Adipocyte (in vitro differentiated cells): ENCODE measurements at regions not wholly inside any gene's neighbourhood (a gene's known extent, or its start where the extent isn't known, plus 50 kb on each side); places are given as distances from the start of the nearest gene placed in this dataset.

Source experiments
- DNase-seq: peaks from one replicate; pipeline ENCODE4 v3.0.0-alpha.2; 2015; ENCODE audit warnings: low read depth
- H3K27me3 ChIP-seq: replicated peaks from 2 replicates; pipeline ENCODE4 v1.7.0; 2013; ENCODE audit warnings: mild to moderate bottlenecking, low read length, moderate library complexity; ENCODE audit not compliant: control insufficient read depth, insufficient read depth
- H3K36me3 ChIP-seq: 2 replicates; pipeline ENCODE4 v1.7.0; 2013; ENCODE audit warnings: low read length, mild to moderate bottlenecking, moderate library complexity; ENCODE audit not compliant: control insufficient read depth, insufficient read depth, severe bottlenecking
- H3K4me1 ChIP-seq: 2 replicates; pipeline ENCODE4 v1.7.0; 2013; ENCODE audit warnings: mild to moderate bottlenecking, low read length, moderate library complexity; ENCODE audit not compliant: control insufficient read depth, insufficient read depth
- H3K4me3 ChIP-seq: 2 replicates; pipeline ENCODE4 v1.7.0; 2013; ENCODE audit warnings: mild to moderate bottlenecking, low read length, moderate library complexity
- H3K9ac ChIP-seq: 2 replicates; pipeline ENCODE4 v1.7.0; 2013; ENCODE audit warnings: mild to moderate bottlenecking, low read length, moderate library complexity
- H3K9me3 ChIP-seq: 2 replicates; pipeline ENCODE4 v1.7.0; 2013; ENCODE audit warnings: mild to moderate bottlenecking, low read length, moderate library complexity; ENCODE audit not compliant: control insufficient read depth

DNA sequence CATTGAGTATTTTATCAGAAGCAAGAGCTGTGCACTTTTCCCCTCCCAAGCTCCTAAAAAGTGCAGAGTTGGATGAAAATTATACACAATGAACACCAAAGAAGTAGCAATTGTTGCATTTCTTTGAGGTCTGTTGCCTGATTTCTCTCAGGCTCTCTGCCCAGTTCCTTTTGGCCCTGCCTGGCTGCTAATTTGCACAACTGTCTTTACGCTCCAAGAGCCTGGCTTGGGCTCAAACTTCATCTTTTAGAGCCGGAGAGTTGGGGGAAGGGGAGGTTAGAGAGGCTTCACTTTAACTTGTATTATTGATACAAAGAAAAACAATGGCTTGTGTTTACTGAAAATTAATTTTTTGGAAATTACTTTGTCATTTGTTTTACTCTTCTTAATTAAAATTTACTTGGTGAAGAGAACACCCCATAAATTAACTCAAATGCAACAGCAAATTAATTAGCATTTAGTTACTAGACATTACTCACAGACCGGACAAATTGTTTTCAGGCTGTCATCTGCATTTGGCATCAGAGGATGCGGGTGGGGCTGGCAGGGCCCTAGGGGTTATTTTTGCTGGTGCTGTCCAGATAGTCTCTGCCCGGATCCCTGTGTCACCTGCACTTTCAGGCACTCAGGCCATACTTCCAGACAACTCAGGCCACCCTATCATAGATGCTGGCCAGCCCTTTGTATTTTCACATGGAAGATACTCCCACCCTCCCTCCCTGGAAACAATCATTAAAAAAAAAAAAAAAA is 407.3 kb downstream of the NXPE2 start:
- DNase-seq, result no peak
- Histone ChIP-seq H3K27me3 (peaks cover 13% of the 10 kb centered on the region), H3K36me3 (no peaks in the 10 kb centered on the region), H3K4me1 (no peaks in the 10 kb centered on the region), H3K9me3 (no peaks in the 10 kb centered on the region), H3K4me3 (no peak overlapping the region), H3K9ac (no peak overlapping the region)

DNA sequence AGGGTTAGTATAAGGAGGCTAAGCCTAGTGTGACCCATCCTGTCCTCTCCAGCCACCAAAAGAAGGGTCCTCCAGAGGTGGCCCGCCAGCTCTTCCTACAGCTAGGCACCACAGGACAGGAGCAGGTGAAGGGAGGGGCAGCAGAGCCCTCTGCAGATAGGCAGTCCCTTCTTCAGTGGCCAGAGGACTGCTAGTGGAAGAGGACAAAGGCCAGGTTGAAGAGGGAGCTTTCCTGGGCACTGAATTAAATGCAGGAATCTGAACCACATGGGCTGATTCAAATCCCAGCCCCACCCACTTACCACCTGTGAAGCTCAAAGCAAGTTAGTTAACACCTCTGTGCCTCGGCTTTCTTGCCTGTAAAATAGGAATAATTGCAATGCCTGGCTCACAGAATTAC is 409.5 kb downstream of the NXPE2 start:
- DNase-seq, result no peak
- no peaks in the 10 kb centered on the region for H3K4me1 ChIP-seq
- peaks cover 10% of the 10 kb centered on the region for H3K27me3 ChIP-seq
- no peaks in the 10 kb centered on the region for H3K36me3 ChIP-seq
- no peaks in the 10 kb centered on the region for H3K9me3 ChIP-seq
- no peak overlapping the region for H3K4me3 ChIP-seq
- H3K9ac ChIP-seq, result no peak overlapping the region

DNA sequence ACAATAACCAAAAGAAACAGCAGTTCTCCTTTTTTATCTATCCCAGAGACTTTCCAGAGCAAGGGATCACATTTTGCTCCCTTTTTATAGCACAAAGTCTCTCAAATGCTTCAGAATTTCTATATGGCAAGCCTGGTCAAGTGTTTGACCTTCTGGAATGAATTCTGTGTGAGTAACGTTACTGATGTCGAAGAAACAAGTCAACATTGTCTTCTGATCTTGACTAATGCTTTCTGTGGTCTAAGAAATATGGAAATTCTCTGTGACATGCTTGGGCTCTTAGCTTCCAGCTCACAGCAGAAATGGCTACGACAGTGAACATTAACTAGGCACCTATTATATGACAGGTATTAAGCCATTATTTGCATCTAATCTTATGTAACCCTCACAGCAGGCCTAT is 411.7 kb downstream of the CADM1 start:
- no peaks in the 10 kb centered on the region for H3K27me3 ChIP-seq
- H3K9me3 ChIP-seq, result no peaks in the 10 kb centered on the region
- no peaks in the 10 kb centered on the region for H3K4me1 ChIP-seq
- DNase-seq, result no peak
- no peaks in the 10 kb centered on the region for H3K36me3 ChIP-seq
- no peak overlapping the region for H3K9ac ChIP-seq
- no peak overlapping the region for H3K4me3 ChIP-seq

DNA sequence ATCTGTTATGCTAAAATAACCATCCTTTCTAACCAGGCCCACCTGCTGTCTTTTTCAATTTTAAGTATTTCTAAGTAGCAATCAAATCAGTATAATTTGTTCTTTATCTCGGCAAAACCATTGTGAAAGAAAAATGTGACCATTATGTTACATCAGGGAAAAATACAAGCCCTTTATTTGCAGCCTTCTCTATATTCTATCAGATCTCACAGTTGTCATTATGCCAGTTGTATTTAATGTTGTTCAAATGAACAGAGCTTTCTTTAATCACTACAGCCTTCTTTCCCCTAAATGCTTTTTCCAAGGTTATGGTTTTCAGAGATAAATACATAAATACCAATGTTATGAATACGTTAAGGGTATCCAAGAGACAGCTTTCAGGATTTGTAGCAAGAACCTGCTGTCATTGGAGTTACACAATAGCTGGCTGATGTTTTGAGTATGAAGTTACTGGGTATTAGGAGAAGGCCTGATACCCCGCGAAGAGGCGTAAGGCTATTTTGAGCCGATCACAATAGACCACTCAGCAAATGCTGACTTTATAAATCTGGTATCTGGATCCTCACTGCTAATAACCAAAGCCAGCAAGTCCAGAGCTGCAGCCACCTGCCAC is 406.3 kb downstream of the CADM1 start:
- DNase-seq, result no peak
- H3K9ac ChIP-seq, result no peak overlapping the region
- H3K9me3 ChIP-seq, result no peaks in the 10 kb centered on the region
- H3K4me3 ChIP-seq, result no peak overlapping the region
- H3K27me3 ChIP-seq, result no peaks in the 10 kb centered on the region
- no peaks in the 10 kb centered on the region for H3K36me3 ChIP-seq
- no peaks in the 10 kb centered on the region for H3K4me1 ChIP-seq

DNA sequence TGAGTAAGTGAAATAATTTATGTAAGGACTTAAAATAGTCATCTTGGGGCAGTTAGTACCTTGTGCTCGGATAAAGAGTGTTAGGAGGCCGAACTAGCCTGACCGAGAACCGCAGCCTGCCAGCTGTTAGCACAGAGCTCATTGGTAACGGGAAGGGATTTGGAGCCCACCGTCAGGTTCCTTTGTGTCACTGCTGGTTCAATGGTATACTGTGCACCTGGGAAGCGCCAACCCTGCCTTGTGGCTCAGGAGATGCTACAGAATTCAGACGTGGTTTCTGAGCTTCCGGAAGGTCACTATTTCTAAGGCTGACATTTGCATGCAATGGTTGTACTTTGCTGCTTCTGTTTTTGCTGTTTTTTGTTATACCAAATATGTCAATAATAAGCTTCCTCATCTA is 403.5 kb downstream of the CADM1 start:
- no peaks in the 10 kb centered on the region for H3K27me3 ChIP-seq
- no peak for DNase-seq
- no peaks in the 10 kb centered on the region for H3K4me1 ChIP-seq
- no peaks in the 10 kb centered on the region for H3K9me3 ChIP-seq
- H3K9ac ChIP-seq, result no peak overlapping the region
- no peak overlapping the region for H3K4me3 ChIP-seq
- H3K36me3 ChIP-seq, result no peaks in the 10 kb centered on the region

DNA sequence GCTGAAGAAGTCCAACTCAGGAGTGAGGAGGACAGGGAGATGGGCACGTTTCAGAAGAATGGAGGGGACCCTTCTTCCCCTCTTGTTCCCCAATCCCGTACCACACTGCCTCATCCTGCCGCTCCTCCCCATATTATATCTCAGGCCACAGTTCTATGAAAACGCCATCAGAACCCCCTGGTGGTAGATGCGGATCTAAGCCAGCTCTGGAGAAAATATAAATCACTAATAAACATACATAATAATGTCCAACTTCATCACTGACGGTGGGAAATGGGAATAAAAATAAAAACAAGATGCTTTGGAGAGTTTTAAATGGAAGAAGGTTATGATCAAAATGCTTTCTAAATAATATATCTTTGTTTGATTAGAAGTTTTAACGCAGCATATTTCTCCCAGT is 400.3 kb downstream of the CADM1 start:
- Histone ChIP-seq H3K4me3 (no peak overlapping the region), H3K27me3 (no peaks in the 10 kb centered on the region), H3K9me3 (no peaks in the 10 kb centered on the region), H3K9ac (no peak overlapping the region), H3K4me1 (no peaks in the 10 kb centered on the region), H3K36me3 (no peaks in the 10 kb centered on the region)
- no peak for DNase-seq

DNA sequence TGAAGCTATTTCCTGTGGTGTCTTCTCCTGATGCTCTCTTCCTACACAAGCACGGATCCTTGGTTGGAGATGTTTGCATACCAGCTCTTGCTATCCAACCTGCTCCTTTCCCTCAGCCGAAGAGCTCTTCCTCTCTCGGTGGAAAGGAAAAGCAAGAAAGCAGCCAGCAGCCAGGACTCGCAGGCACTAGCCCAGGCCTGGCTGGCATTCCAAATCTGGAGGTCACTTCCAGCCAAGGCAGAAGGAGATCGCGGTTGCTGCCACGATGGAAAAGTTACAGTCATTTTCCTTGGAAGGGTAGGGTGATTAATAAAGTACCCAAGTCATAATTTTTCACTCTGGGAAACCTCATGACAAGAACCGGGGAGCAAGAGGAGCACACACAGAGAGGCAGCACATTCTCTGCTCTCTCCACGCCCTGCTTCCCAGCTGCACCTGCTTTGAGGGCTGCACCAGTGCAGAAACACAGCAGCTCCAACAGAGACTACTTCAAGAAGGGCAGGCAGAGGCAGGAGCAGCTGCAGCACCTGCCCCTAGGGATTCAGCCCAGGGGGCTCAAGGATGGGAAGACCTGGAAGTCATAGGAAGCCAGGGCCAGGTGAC is 399.3 kb downstream of the CADM1 start:
- H3K9ac ChIP-seq, result no peak overlapping the region
- DNase-seq, result no peak
- H3K36me3 ChIP-seq, result no peaks in the 10 kb centered on the region
- no peaks in the 10 kb centered on the region for H3K27me3 ChIP-seq
- H3K4me1 ChIP-seq, result no peaks in the 10 kb centered on the region
- no peak overlapping the region for H3K4me3 ChIP-seq
- H3K9me3 ChIP-seq, result no peaks in the 10 kb centered on the region

DNA sequence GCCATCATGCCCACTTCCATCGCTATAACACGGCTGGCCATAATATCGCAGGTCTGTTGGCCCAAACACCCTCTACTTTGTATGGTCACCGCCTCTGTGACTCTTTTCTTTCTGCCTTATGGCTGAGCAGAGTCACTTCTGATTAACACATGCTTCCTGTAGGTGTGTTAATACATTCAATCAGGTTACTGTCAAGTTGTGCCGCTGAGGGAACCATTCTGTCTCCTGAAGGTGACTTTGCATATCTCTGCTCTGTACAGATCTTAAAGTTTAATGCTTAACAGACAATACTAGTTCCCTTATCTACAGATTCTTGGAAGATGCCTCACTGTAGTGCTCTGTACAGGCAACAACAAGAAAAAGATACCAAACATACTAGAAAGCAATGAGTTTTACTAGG is 393.1 kb downstream of the CADM1 start:
- no peak overlapping the region for H3K4me3 ChIP-seq
- H3K9me3 ChIP-seq, result no peaks in the 10 kb centered on the region
- H3K27me3 ChIP-seq, result peaks cover 11% of the 10 kb centered on the region
- no peak for DNase-seq
- H3K9ac ChIP-seq, result no peak overlapping the region
- no peaks in the 10 kb centered on the region for H3K36me3 ChIP-seq
- no peaks in the 10 kb centered on the region for H3K4me1 ChIP-seq

DNA sequence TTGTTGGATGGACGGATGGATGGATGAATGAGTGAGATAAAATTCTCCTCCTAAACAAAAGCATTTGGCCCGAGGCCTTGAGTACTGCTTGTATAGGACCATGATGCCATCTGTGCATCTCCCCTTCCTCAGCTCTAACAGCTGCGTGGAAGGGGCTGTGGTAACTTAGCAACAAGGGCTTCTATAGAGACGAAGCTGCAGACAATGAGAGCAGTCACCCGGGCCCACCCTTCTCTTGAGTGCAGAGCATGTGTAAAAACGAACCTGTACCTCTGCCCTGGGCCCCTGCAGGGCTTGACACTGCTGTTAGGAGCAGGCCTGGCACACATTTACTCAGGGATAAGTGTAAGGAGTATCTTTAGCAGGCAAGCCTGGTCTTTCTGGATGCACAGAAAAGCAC is 391.5 kb downstream of the CADM1 start:
- H3K27me3 ChIP-seq, result peaks cover 11% of the 10 kb centered on the region
- H3K9ac ChIP-seq, result no peak overlapping the region
- no peak overlapping the region for H3K4me3 ChIP-seq
- no peaks in the 10 kb centered on the region for H3K4me1 ChIP-seq
- H3K36me3 ChIP-seq, result no peaks in the 10 kb centered on the region
- DNase-seq, result no peak
- no peaks in the 10 kb centered on the region for H3K9me3 ChIP-seq

DNA sequence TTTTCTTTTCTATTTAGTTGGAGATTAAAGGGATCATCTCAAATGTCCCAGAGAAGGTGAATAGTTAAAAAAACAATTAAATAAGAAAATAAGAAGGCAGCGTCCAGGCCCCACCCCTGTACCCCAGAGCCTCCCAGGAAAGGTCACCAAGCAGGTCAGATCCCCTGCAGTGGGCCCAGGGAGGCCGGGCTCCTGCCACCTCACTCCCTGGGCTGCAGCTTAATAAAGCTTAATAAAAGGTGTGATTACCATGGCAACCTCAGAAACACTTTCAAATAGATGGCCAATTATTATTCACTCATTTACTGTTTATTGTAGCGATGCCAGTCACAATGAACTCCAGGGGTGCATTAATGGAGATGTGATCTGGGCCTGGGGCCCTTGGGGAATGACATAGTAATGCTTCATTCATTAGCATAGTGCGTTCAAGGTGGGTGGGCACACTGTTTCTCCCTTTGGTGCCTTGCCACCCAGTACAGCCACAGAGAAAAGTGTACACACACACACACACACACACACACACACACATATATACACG is 386.2 kb downstream of the CADM1 start:
- peaks cover 3% of the 10 kb centered on the region for H3K27me3 ChIP-seq
- DNase-seq, result no peak
- H3K9me3 ChIP-seq, result no peaks in the 10 kb centered on the region
- H3K4me1 ChIP-seq, result no peaks in the 10 kb centered on the region
- no peak overlapping the region for H3K4me3 ChIP-seq
- no peak overlapping the region for H3K9ac ChIP-seq
- H3K36me3 ChIP-seq, result no peaks in the 10 kb centered on the region

DNA sequence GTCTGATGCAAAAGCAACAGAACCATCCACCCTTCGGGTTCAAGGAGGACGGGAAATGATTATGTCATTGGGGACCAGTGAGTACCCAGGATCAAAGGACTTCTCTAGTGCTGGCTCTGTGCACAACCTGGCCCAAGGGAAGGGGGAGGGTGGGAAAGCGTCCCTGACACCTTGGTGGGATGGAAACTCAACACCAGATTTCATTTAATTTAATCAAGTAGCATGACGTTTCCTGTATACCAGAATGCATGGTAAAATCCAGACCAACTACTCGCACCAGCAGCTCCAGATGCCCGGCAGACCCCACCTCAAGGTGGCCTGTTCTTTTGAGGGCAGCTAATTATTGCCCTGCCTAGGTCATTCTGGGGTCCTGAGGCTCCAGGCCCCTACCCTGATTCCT is 385.1 kb downstream of the CADM1 start:
- no peaks in the 10 kb centered on the region for H3K36me3 ChIP-seq
- H3K4me1 ChIP-seq, result no peaks in the 10 kb centered on the region
- DNase-seq, result no peak
- no peaks in the 10 kb centered on the region for H3K9me3 ChIP-seq
- no peak overlapping the region for H3K4me3 ChIP-seq
- peaks cover 3% of the 10 kb centered on the region for H3K27me3 ChIP-seq
- no peak overlapping the region for H3K9ac ChIP-seq
